Choroid plexus epithelial cell (primary cell): ENCODE measurements at regions not wholly inside any gene's neighbourhood (a gene's known extent, or its start where the extent isn't known, plus 50 kb on each side); places are given as distances from the start of the nearest gene placed in this dataset.

Experiments used
- DNase-seq: peaks from one replicate; pipeline ENCODE4 v3.0.0-alpha.2; 2010; ENCODE audit warnings: low read depth
- H3K4me3 ChIP-seq: 2 replicates; pipeline ENCODE4 v1.5.1; 2011; ENCODE audit warnings: low read depth, mild to moderate bottlenecking, control low read depth, low read length, moderate library complexity
- TF ChIP-seq, protein P1 (sequence below): conservative IDR thresholded peaks from 2 replicates; pipeline ENCODE4 v1.5.1; 2011; ENCODE audit warnings: low read depth, mild to moderate bottlenecking, control low read depth, inconsistent platforms, low read length, moderate library complexity

DNA sequence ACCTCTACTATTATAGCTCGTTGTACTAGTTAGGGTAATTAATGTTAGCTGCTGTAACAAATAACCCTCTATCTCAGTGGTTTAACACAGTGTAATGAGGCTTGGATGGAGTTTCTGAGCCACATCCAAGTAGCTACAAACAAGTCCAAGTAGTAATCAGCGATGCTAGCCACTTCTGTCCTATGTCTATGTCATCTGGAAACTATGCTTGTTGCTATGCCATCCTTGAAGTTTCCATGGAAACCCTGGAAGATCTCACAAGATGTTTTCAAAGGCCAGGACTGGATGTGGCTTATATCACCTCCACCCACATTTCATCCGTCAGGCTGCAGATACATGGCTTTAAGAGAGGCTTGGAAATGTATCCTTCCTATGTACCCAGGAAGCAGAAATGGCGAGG, 422.1 kb downstream of the AACS start:
- H3K4me3 ChIP-seq: no peak overlapping the region
- TF ChIP-seq, protein P1, sequence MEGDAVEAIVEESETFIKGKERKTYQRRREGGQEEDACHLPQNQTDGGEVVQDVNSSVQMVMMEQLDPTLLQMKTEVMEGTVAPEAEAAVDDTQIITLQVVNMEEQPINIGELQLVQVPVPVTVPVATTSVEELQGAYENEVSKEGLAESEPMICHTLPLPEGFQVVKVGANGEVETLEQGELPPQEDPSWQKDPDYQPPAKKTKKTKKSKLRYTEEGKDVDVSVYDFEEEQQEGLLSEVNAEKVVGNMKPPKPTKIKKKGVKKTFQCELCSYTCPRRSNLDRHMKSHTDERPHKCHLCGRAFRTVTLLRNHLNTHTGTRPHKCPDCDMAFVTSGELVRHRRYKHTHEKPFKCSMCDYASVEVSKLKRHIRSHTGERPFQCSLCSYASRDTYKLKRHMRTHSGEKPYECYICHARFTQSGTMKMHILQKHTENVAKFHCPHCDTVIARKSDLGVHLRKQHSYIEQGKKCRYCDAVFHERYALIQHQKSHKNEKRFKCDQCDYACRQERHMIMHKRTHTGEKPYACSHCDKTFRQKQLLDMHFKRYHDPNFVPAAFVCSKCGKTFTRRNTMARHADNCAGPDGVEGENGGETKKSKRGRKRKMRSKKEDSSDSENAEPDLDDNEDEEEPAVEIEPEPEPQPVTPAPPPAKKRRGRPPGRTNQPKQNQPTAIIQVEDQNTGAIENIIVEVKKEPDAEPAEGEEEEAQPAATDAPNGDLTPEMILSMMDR: no peak
- DNase-seq: no peak

DNA sequence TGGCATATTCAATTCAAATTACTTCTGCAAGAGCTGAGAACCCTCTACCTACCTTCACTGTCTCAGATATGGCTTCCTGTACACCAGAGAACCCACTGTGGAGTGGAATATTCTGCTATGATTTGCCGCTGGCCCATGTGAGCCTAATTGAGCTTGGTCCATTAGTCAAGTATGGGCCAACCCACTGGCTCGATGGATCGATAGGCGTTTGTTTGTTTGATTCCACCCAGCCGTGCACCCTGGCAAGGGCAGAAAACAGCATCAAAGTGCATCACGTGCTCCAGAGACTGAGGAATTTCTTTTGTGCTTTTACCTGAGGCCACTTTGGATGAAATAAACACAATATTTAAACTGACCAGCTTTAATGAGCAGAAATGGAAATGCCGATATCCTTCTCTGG, 426.3 kb downstream of the AACS start:
- DNase-seq: no peak
- H3K4me3 ChIP-seq: no peak overlapping the region
- TF ChIP-seq, protein P1: no peak

DNA sequence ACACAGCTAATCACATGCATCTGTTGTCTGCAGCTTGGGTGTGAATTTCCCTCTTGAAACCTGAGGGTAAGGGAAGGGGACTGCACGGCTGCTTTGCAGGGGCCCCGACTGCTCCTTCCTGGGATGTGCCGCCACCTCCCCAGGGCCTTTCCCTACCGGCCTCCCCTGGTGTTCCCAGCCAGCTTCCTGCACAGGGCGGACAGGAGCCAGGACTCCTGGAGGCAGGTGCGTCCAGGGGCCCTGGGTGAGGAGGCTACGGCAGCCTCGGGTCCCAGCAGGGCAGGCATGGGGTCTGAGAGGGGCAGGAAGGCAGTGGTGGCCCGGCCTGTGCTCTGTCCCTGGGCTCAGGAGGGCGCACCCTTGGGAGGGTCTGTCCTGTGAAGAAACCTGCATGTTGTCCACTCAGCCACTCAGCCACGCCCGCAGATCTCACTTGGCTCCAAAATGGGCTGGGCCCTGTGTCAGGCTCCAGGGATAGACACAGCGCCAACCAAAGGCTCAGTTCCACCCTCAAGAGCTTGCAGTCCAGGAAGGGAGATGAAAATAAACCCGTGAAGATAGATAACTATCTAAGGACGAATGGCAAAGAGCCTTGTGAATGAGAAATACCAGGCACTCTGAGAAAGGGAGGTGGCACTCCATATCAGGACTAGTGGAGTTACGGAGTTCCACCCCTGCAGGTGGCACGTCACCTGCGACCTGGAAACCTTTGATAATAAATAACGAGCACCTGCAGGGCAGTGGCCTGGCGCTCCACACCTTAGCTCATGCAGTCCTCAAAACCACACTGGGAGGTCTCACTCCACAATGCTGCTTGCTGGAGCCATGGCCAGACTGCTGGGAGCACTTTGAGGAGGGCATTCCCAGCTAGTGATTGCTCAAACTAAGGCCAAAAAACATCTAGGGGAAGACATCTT, 427.4 kb downstream of the AACS start:
- TF ChIP-seq, protein P1: no peak
- H3K4me3 ChIP-seq: no peak overlapping the region
- no peak for DNase-seq

DNA sequence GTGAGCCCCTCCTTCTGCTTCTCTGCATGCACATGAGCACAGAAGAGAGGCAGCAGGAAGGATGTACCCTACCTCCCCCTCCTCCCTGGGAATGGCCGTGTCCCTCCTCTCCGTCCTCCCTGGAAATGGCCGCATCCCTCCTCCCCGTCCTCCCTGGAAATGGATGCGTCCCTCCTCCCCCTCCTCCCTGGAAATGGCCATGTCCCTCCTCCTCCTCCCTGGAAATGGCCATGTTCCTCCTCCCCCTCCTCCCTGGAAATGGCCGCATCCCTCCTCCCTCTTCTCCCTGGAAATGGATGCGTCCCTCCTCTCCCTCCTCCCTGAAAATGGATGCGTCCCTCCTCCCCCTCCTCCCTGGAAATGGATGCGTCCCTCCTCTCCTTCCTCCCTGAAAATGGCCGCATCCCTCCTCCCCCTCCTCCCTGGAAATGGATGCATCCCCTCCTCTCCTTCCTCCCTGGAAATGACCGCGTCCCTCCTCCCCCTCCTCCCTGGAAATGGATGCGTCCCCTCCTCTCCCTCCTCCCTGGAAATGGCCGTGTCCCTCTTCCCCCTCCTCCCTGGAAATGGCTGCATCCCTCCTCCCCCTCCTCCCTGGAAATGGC, 428.6 kb downstream of the AACS start:
- TF ChIP-seq, protein P1: no peak
- DNase-seq: no peak

DNA sequence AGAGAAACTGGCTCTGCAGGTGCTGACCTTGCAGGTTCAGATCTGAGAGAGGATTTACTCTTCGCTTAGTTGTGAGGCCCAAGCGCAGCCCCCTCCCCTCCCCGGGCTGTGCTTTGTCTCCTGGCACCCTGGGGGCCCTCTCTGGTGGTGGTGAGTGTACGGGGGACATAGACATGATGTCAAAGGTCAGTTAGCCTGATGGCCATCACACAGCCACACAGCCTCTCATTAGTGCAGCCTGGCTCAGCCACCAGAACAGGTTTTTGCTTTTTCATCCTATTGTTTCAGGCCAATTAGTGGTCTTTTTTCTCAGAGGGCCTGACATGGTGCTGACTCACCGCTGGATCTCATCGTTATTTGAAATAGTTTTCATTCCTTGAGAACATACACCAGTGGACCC, 437.9 kb downstream of the AACS start:
- no peak overlapping the region for H3K4me3 ChIP-seq
- TF ChIP-seq, protein P1: no peak

More for the DNA sequence above, 428.6 kb downstream of the AACS start:
- H3K4me3 ChIP-seq: no peak overlapping the region

DNA sequence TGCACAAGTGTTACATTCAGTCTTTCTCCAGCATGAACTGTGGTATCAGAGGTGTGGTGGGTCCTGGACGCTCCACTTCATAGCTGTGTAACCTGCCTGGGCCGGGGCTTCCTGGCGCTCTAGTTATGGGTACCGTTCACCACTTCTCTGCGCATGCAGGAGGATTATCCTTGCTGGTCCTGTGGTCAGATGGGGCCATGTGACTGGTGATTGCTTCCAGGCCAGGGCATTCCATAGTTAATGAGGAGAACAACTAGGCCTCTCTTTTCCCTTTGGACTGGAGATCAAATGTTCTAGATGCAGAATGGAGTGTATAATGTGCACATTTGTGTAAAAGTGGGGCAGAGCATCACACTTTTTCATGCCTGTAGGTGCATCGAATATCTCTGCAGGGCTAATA, 444.0 kb downstream of the AACS start:
- no peak for DNase-seq
- TF ChIP-seq, protein P1: no peak
- H3K4me3 ChIP-seq: no peak overlapping the region

More for the DNA sequence above, 437.9 kb downstream of the AACS start:
- no peak for DNase-seq
